Limb (tissue), 2 donors: ENCODE measurements at regions not wholly inside any gene's neighbourhood (a gene's known extent, or its start where the extent isn't known, plus 50 kb on each side); places are given as distances from the start of the nearest gene placed in this dataset.
"Not testable (repeated sequence)": the region's sequence is repeated elsewhere in the genome, so short reads cannot be mapped to it uniquely, and the experiment has no call there.

Source experiments
- DNase-seq, 2 donors: peaks; one replicate each; pipeline ENCODE4 v3.0.0-alpha.2; 2016; ENCODE audit errors: extremely low spot score in 2 of 2

- DNase-seq: no peak
These were observed 813.9 kb upstream of the CDH10 start for GRCh38 chr5:25458628-25459027.

- DNase-seq: no peak
These were observed 808.7 kb upstream of the CDH10 start for GRCh38 chr5:25453500-25453899.

GRCh38 chr5:25451294-25451693 lies 806.5 kb upstream of the CDH10 start:
- DNase-seq: no peak

- no peak for DNase-seq
These were observed 803.9 kb upstream of the CDH10 start for GRCh38 chr5:25448646-25449045.

- DNase-seq: no peak
These were observed 803.4 kb upstream of the CDH10 start for GRCh38 chr5:25448190-25448621.

GRCh38 chr5:25446061-25446420 lies 801.3 kb upstream of the CDH10 start:
- DNase-seq: not testable (repeated sequence)

- not testable (repeated sequence) for DNase-seq
These were observed 800.7 kb upstream of the CDH10 start for GRCh38 chr5:25445381-25446060.

- DNase-seq: no peak
These were observed 799.9 kb upstream of the CDH10 start for GRCh38 chr5:25444697-25445096.

- no peak for DNase-seq
These were observed 797.0 kb upstream of the CDH10 start for GRCh38 chr5:25441810-25442209.

GRCh38 chr5:25439025-25439424 lies 794.2 kb upstream of the CDH10 start:
- no peak for DNase-seq

- not testable (repeated sequence) for DNase-seq
These were observed 793.6 kb upstream of the CDH10 start for GRCh38 chr5:25438375-25438774.

GRCh38 chr5:25436452-25436851 lies 791.7 kb upstream of the CDH10 start:
- no peak for DNase-seq

GRCh38 chr5:25435882-25436281 lies 791.1 kb upstream of the CDH10 start:
- no peak for DNase-seq

GRCh38 chr5:25427240-25427639 lies 782.5 kb upstream of the CDH10 start:
- DNase-seq: no peak

- DNase-seq: no peak
These were observed 778.5 kb upstream of the CDH10 start for GRCh38 chr5:25423271-25423670.

- DNase-seq: no peak
These were observed 774.9 kb upstream of the CDH10 start for GRCh38 chr5:25419684-25420083.

- DNase-seq: no peak
These were observed 774.2 kb upstream of the CDH10 start for GRCh38 chr5:25418978-25419377.

GRCh38 chr5:25418319-25418859 lies 773.6 kb upstream of the CDH10 start:
- no peak for DNase-seq

GRCh38 chr5:25416960-25417359 lies 772.2 kb upstream of the CDH10 start:
- DNase-seq: no peak

- DNase-seq: no peak
These were observed 771.2 kb upstream of the CDH10 start for GRCh38 chr5:25415970-25416369.

- DNase-seq: no peak
These were observed 770.0 kb upstream of the CDH10 start for GRCh38 chr5:25414742-25415141.

GRCh38 chr5:25412116-25412661 lies 767.4 kb upstream of the CDH10 start:
- DNase-seq: no peak

- not testable (repeated sequence) for DNase-seq
These were observed 762.6 kb upstream of the CDH10 start for GRCh38 chr5:25407365-25407764.
